ENCODE measurements at regions not wholly inside any gene's neighbourhood (a gene's known extent, or its start where the extent isn't known, plus 50 kb on each side); places are given as distances from the start of the nearest gene placed in this dataset.

DNA sequence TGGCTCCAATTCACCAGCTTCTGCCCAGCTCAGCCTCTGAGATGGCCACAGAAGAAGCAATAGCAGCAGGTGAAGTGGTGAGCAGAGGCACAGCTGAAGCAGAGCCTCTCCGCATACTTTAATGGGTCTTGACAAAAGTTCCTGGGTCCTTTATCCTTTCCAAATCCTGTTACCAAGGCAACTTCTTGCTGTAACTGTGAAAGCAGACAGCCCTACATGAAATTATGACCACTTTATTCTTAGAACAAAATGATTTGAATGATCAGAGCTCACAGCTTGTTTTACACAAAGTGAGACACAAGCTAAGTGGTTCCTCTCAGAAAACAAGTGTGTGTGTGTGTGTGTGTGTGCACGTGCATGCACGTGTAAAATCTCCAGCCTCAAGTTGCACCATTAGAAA, 245.6 kb downstream of the HTR7 start:
- no peaks in the 10 kb centered on the region for H3K36me3 ChIP-seq (ENCODE audit: control insufficient read depth, insufficient read depth, low read length)
- no peaks in the 10 kb centered on the region for H3K27me3 ChIP-seq (ENCODE audit: control insufficient read depth, insufficient read depth, low read length)
- TF ChIP-seq CTCF (IDR thresholded peaks at IDR 0.05; ENCODE audit: insufficient read depth, low read length, poor library complexity, severe bottlenecking) = no peak
- no peak overlapping the region for H3K4me3 ChIP-seq (ENCODE audit: low read depth, low read length)
- DNase-seq (ENCODE audit: low read depth) = no peak

DNA sequence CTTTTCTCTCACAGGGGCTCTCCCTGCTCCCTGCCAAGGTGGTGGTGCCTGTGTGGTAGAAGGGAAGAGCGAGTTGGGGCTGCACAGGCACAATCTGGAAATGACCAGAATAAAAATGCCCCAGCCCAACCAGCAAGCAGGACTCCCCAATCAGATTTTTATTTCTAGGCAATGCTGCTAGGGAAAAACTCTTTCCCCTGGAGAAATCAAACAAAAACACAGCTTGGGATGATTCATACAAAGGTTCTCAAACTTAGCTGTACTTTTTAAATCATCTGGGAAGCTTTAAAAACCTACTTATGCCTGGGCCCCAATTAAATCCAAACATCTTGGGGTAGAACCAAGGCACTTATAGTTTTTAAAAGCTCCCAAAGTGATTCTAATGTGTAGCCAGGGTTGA, 243.2 kb downstream of the HTR7 start:
- no peak for TF ChIP-seq CTCF (IDR thresholded peaks at IDR 0.05; ENCODE audit: insufficient read depth, low read length, poor library complexity, severe bottlenecking)
- Histone ChIP-seq H3K27me3 (ENCODE audit: control insufficient read depth, insufficient read depth, low read length) (no peaks in the 10 kb centered on the region), H3K36me3 (ENCODE audit: control insufficient read depth, insufficient read depth, low read length) (no peaks in the 10 kb centered on the region), H3K4me3 (ENCODE audit: low read depth, low read length) (no peak overlapping the region)
- no peak for DNase-seq (ENCODE audit: low read depth)

GRCh38 chr10:90621577-90621976, 236.3 kb downstream of the HTR7 start:
- Histone ChIP-seq H3K27me3 (ENCODE audit: control insufficient read depth, insufficient read depth, low read length) (no peaks in the 10 kb centered on the region), H3K36me3 (ENCODE audit: control insufficient read depth, insufficient read depth, low read length) (no peaks in the 10 kb centered on the region), H3K4me3 (ENCODE audit: low read depth, low read length) (no peak overlapping the region)
- DNase-seq (ENCODE audit: low read depth) = peak; percentile 2
- TF ChIP-seq CTCF (IDR thresholded peaks at IDR 0.05; ENCODE audit: insufficient read depth, low read length, poor library complexity, severe bottlenecking) = no peak

DNA sequence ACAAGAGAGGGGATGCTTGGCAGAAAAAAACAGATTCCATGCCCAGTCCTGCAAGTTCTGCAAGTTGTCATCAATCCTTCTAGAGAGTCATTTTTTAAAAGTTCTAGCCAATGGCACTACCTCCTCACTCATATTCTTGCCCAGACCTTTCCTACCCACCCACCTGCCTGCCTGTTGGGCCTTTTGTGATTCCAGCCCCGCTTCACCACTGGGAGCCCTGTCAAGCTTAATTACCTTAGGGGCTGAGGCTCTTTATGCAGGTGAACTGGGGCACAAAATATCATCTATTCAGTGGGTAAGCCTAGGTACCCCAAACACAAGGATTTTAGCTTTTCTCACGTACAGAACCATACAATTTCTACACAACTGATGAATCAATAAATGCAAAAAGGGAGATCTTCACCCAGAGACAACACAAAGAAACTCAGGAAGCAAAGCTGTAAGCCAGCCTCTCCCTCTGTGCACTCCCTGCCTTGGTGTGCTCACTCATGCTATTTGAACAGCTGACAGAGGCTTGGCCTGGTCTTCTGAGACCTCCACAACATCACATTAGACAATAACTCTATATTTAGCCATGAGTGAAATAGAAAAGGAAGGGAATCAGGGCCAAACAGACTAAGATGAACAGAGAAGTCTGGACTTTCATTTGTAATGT, 222.6 kb downstream of the HTR7 start:
- Histone ChIP-seq H3K36me3 (ENCODE audit: control insufficient read depth, insufficient read depth, low read length) (no peaks in the 10 kb centered on the region), H3K4me3 (ENCODE audit: low read depth, low read length) (no peak overlapping the region), H3K27me3 (ENCODE audit: control insufficient read depth, insufficient read depth, low read length) (no peaks in the 10 kb centered on the region)
- DNase-seq (ENCODE audit: low read depth) = no peak
- no peak for TF ChIP-seq CTCF (IDR thresholded peaks at IDR 0.05; ENCODE audit: insufficient read depth, low read length, poor library complexity, severe bottlenecking)

- H3K36me3 ChIP-seq (ENCODE audit: control insufficient read depth, insufficient read depth, low read length) = no peaks in the 10 kb centered on the region
- no peak for DNase-seq (ENCODE audit: low read depth)
- no peak overlapping the region for H3K4me3 ChIP-seq (ENCODE audit: low read depth, low read length)
- TF ChIP-seq CTCF (IDR thresholded peaks at IDR 0.05; ENCODE audit: insufficient read depth, low read length, poor library complexity, severe bottlenecking) = no peak
- no peaks in the 10 kb centered on the region for H3K27me3 ChIP-seq (ENCODE audit: control insufficient read depth, insufficient read depth, low read length)
These were observed 217.1 kb downstream of the HTR7 start for GRCh38 chr10:90640756-90641155.

- no peaks in the 10 kb centered on the region for H3K27me3 ChIP-seq (ENCODE audit: control insufficient read depth, insufficient read depth, low read length)
- no peaks in the 10 kb centered on the region for H3K36me3 ChIP-seq (ENCODE audit: control insufficient read depth, insufficient read depth, low read length)
- DNase-seq (ENCODE audit: low read depth) = no peak
- TF ChIP-seq CTCF (IDR thresholded peaks at IDR 0.05; ENCODE audit: insufficient read depth, low read length, poor library complexity, severe bottlenecking) = no peak
- no peak overlapping the region for H3K4me3 ChIP-seq (ENCODE audit: low read depth, low read length)
These were observed 216.1 kb downstream of the HTR7 start for GRCh38 chr10:90641731-90642130.

All from kidney epithelial cell (primary cell).